CD4-positive, alpha-beta T cell treated with Interleukin-2 at 100 ng/mL for 4 hours (primary cell): ENCODE measurements at regions not wholly inside any gene's neighbourhood (a gene's known extent, or its start where the extent isn't known, plus 50 kb on each side); places are given as distances from the start of the nearest gene placed in this dataset.
A peak's percentile ranks its signal among the peaks of the same experiment; 100 is the strongest.

Experiments
- DNase-seq: peaks from one replicate; pipeline ENCODE4 v3.0.0-alpha.2; 2020; ENCODE audit warnings: low spot score

DNA sequence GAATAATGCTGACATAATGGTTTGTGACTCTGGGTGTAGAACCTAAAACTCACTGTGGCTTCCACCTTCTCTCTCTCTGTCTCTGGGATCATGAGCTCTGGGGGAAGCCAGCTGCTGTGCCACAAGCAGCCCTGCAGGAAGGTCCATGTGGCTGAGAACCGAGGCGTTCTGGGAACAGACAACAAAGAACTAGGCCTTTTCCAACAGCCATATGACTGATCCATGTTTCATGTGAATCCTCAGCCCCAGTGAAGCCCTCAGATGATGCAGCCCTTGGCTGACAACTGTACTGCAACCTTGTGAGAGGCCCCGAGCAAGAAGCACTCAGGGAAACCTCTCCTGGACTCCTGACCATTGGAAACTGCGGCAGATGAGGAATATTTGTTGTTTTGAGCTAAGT, 56.6 kb downstream of the HLA-G start:
- no peak for DNase-seq

DNA sequence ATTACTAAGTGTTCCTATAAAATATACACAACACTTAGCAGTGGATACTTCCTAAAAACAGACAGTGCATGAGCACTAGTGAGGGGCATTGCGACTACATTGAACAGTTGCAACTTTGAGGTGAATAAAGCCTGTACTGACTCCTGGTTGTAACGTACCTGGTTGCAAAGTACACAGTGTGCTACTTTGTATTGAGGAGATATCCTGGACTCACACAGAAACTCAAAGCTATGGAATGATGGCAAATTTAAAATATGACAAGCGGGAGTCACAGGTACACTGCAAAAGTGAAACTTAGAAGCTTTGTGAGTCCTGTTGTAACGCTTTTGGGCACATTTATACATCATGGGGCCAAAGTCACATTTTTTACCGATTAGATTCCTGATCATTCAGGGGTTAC, 55.6 kb upstream of the HLA-A start:
- no peak for DNase-seq

DNA sequence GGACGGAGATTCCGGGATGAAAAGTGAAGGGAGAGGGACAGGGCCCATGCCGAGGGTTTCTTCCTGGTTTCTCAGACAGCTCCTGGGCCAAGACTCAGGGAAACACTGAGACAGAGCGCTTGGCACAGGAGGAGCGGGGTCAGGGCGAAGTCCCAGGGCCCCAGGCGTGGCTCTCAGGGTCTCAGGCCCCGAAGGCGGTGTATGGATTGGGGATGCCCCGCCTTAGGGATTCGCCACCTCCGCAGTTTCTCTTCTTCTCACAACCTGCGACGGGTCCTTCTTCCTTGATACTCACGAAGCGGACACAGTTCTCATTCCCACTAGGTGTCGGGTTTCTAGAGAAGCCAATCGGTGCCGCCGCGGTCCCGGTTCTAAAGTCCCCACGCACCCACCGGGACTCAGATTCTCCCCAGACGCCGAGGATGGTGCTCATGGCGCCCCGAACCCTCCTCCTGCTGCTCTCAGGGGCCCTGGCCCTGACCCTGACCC, 55.0 kb upstream of the HLA-A start:
- peak; percentile 48 for DNase-seq

DNA sequence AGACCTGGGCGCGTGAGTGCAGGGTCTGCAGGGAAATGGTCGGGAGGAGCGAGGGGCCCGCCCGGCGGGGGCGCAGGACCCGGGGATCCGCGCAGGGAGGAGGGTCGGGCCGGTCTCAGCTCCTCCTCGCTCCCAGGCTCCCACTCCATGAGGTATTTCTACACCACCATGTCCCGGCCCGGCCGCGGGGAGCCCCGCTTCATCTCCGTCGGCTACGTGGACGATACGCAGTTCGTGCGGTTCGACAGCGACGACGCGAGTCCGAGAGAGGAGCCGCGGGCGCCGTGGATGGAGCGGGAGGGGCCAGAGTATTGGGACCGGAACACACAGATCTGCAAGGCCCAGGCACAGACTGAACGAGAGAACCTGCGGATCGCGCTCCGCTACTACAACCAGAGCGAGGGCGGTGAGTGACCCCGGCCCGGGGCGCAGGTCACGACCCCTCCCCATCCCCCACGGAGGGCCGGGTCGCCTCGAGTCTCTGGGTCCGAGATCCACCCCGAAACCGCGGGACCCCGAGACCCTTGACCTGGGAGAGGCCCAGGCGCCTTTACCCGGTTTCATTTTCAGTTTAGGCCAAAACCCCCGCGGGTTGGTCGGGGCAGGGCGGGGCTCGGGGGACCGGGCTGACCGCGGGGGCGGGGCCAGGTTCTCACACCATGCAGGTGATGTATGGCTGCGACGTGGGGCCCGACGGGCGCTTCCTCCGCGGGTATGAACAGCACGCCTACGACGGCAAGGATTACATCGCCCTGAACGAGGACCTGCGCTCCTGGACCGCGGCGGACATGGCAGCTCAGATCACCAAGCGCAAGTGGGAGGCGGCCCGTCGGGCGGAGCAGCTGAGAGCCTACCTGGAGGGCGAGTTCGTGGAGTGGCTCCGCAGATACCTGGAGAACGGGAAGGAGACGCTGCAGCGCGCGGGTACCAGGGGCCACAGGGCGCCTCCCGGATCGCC, 54.2 kb upstream of the HLA-A start:
- peak; percentile 92 for DNase-seq
